HG03139 (cell line): ENCODE measurements at regions not wholly inside any gene's neighbourhood (a gene's known extent, or its start where the extent isn't known, plus 50 kb on each side); places are given as distances from the start of the nearest gene placed in this dataset.

Experiments used
- ATAC-seq: cut with Tn5 transposase; IDR thresholded peaks from one replicate; pipeline ENCODE4 v1.9.1; 2021; ENCODE audit not compliant: unreplicated experiment

- no peak for ATAC-seq
Measured at GRCh38 chr5:174399411-174399810, 325.0 kb upstream of the MSX2 start.

GRCh38 chr5:174400461-174400860 is 323.9 kb upstream of the MSX2 start:
- ATAC-seq = no peak

GRCh38 chr5:174401793-174402192 is 322.6 kb upstream of the MSX2 start:
- no peak for ATAC-seq

- ATAC-seq = no peak
Measured at GRCh38 chr5:174402222-174402812, 322.1 kb upstream of the MSX2 start.

- no peak for ATAC-seq
Measured at GRCh38 chr5:174404848-174405247, 319.5 kb upstream of the MSX2 start.

- ATAC-seq = no peak
Measured at GRCh38 chr5:174409070-174409469, 315.3 kb upstream of the MSX2 start.

GRCh38 chr5:174409971-174410370 is 314.4 kb upstream of the MSX2 start:
- ATAC-seq = no peak

- no peak for ATAC-seq
Measured at GRCh38 chr5:174410716-174411478, 313.5 kb upstream of the MSX2 start.

- no peak for ATAC-seq
Measured at GRCh38 chr5:174411479-174411819, 312.9 kb upstream of the MSX2 start.

- ATAC-seq = no peak
Measured at GRCh38 chr5:174412374-174412773, 312.0 kb upstream of the MSX2 start.

- no peak for ATAC-seq
Measured at GRCh38 chr5:174412941-174413340, 311.4 kb upstream of the MSX2 start.

GRCh38 chr5:174413567-174414314 is 310.6 kb upstream of the MSX2 start:
- no peak for ATAC-seq

- ATAC-seq = no peak
Measured at GRCh38 chr5:174414315-174414710, 310.1 kb upstream of the MSX2 start.

- no peak for ATAC-seq
Measured at GRCh38 chr5:174418809-174419539, 305.4 kb upstream of the MSX2 start.

GRCh38 chr5:174419540-174420132 is 304.7 kb upstream of the MSX2 start:
- peak; percentile 95 for ATAC-seq

- ATAC-seq = no peak
Measured at GRCh38 chr5:174420651-174421407, 303.6 kb upstream of the MSX2 start.

GRCh38 chr5:174421408-174421805 is 303.0 kb upstream of the MSX2 start:
- no peak for ATAC-seq

GRCh38 chr5:174423558-174423957 is 300.8 kb upstream of the MSX2 start:
- no peak for ATAC-seq

GRCh38 chr5:174424219-174425053 is 299.9 kb upstream of the MSX2 start:
- ATAC-seq = no peak
